ENCODE measurements at regions not wholly inside any gene's neighbourhood (a gene's known extent, or its start where the extent isn't known, plus 50 kb on each side); places are given as distances from the start of the nearest gene placed in this dataset.

- TF ChIP-seq CTCF (IDR thresholded peaks at IDR 0.05; ENCODE audit: low read depth, low read length), result no peak
- DNase-seq (ENCODE audit: low read depth, low spot score), result no peak
- in situ Hi-C loops (cut with HindIII; ENCODE audit: low sequenced_read_pairs), result no loop called here
- H3K4me3 ChIP-seq (ENCODE audit: low read depth, low read length), result no peak overlapping the region
Observed at GRCh38 chr15:70278644-70279043, 180.9 kb upstream of the TLE3 start.

GRCh38 chr15:70277556-70277955, 179.8 kb upstream of the TLE3 start:
- DNase-seq (ENCODE audit: low read depth, low spot score), result no peak
- TF ChIP-seq CTCF (IDR thresholded peaks at IDR 0.05; ENCODE audit: low read depth, low read length), result no peak
- in situ Hi-C loops (cut with HindIII; ENCODE audit: low sequenced_read_pairs), result no loop called here
- H3K4me3 ChIP-seq (ENCODE audit: low read depth, low read length), result no peak overlapping the region

- in situ Hi-C loops (cut with HindIII; ENCODE audit: low sequenced_read_pairs), result no loop called here
- DNase-seq (ENCODE audit: low read depth, low spot score), result no peak
- H3K4me3 ChIP-seq (ENCODE audit: low read depth, low read length), result no peak overlapping the region
- TF ChIP-seq CTCF (IDR thresholded peaks at IDR 0.05; ENCODE audit: low read depth, low read length), result no peak
Observed at GRCh38 chr15:70276401-70276800, 178.7 kb upstream of the TLE3 start.

- no peak for TF ChIP-seq CTCF (IDR thresholded peaks at IDR 0.05; ENCODE audit: low read depth, low read length)
- DNase-seq (ENCODE audit: low read depth, low spot score), result no peak
- in situ Hi-C loops (cut with HindIII; ENCODE audit: low sequenced_read_pairs), result no loop called here
Observed at GRCh38 chr15:70275461-70276138, 177.9 kb upstream of the TLE3 start.

GRCh38 chr15:70274908-70275307, 177.2 kb upstream of the TLE3 start:
- no peak for TF ChIP-seq CTCF (IDR thresholded peaks at IDR 0.05; ENCODE audit: low read depth, low read length)
- no peak overlapping the region for H3K4me3 ChIP-seq (ENCODE audit: low read depth, low read length)
- no peak for DNase-seq (ENCODE audit: low read depth, low spot score)
- in situ Hi-C loops (cut with HindIII; ENCODE audit: low sequenced_read_pairs), result no loop called here

More at GRCh38 chr15:70275461-70276138, 177.9 kb upstream of the TLE3 start:
- H3K4me3 ChIP-seq (ENCODE audit: low read depth, low read length), result no peak overlapping the region

GRCh38 chr15:70274255-70274880, 176.7 kb upstream of the TLE3 start:
- H3K4me3 ChIP-seq (ENCODE audit: low read depth, low read length), result no peak overlapping the region
- DNase-seq (ENCODE audit: low read depth, low spot score), result no peak
- in situ Hi-C loops (cut with HindIII; ENCODE audit: low sequenced_read_pairs), result no loop called here
- no peak for TF ChIP-seq CTCF (IDR thresholded peaks at IDR 0.05; ENCODE audit: low read depth, low read length)
